Skin of body (tissue), 1 donor: ENCODE measurements at regions not wholly inside any gene's neighbourhood (a gene's known extent, or its start where the extent isn't known, plus 50 kb on each side); places are given as distances from the start of the nearest gene placed in this dataset.
"Not testable (repeated sequence)": the region's sequence is repeated elsewhere in the genome, so short reads cannot be mapped to it uniquely, and the experiment has no call there.

ENCODE experiments used
- DNase-seq: peaks from one replicate; lab custom pipeline; 2025; lab: John Stamatoyannopoulos, UW

GRCh38 chr7:64469673-64470072 lies 93.2 kb downstream of the ZNF680 start:
- no peak for DNase-seq

- no peak for DNase-seq
Observed at GRCh38 chr7:64465551-64465950, 97.3 kb downstream of the ZNF680 start.

- DNase-seq, result peak; percentile 8
Observed at GRCh38 chr7:64463636-64464375, 99.1 kb downstream of the ZNF680 start.

DNA sequence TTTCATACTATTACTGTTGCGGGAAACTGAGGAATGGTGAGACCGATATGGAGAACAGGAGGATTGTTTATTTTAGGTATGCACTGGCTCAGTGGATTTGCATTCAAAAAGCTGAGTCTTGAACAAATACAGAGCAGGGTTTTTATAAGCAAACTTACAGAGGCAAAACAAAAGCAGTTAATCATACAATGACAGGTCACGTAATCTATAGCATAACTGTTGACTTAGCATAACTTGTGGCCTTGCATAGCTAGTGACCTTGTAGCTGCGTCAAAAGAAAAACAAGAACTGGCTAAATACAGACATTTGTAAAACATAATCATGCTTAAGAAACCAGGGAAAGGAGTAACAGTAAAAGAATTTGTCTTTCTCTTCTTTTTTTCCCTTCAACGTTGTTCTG lies 103.0 kb downstream of the ZNF680 start:
- DNase-seq, result not testable (repeated sequence)

GRCh38 chr7:64433590-64433989 lies 119.8 kb downstream of the ZNF736 start:
- no peak for DNase-seq

DNA sequence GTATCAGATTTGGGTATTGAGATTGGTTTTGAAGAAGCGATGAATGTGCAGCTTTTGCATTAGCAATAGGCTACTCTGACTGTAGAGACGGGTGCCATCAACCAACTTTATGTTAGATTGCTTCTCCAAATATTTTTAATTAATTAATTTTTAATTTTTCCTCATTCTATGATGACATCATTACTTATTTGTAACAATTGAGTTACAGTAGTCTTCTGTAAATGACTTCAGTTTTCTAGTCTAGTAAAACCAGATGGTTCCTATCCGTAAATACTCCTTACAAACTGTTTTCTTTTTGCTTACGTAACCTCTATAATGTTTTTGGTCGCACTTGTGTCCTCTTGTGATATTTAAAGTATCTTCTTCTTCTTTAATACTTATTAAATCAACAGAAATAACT lies 118.1 kb downstream of the ZNF736 start:
- DNase-seq, result no peak

GRCh38 chr7:64429232-64429631 lies 115.5 kb downstream of the ZNF736 start:
- DNase-seq, result no peak

- DNase-seq, result not testable (repeated sequence)
Observed at GRCh38 chr7:64425436-64425835, 111.7 kb downstream of the ZNF736 start.

DNA sequence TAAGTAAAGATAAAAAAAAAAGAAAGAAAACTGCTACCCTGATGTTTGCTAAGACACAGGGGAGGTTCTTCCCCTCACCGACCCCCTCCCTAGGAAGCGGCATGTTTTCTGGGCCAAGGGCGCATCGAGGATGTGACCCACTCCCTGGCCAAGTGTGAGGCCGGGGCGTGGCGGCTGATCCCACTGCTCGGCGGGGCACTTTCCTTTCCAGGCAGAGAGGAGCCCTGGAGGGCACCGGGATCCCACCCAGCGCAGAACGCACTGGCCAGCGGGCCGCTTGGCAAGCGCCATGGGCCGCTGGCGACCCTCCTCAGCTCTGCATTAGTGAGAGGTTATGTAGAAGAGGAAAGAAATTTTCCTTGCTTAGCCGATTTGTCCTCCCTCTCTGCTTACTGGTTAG lies 93.4 kb downstream of the ZNF736 start:
- DNase-seq, result no peak
